Activated CD4-positive, alpha-beta T cell treated with anti-CD3 and anti-CD28 coated beads for 36 hours (primary cell): ENCODE measurements at regions not wholly inside any gene's neighbourhood (a gene's known extent, or its start where the extent isn't known, plus 50 kb on each side); places are given as distances from the start of the nearest gene placed in this dataset.

Experiments used
- ATAC-seq: fragments of 200-7000 bp; cut with Tn5 transposase; one replicate; pipeline ENCODE4 v1.10.0; 2021; ENCODE audit warnings: mild to moderate bottlenecking, moderate library complexity
- CTCF ChIA-PET: fragments of 350-600 bp; sonication (Branson Sonifier 250); formaldehyde crosslinking; loops from one replicate; lab custom pipeline; 2021; ENCODE audit warnings: antibody characterized with exemption; lab: Charles Lee
- POLR2A ChIA-PET: fragments of 350-600 bp; sonication (Branson Sonifier 250); formaldehyde crosslinking; loops from one replicate; lab custom pipeline; 2021; ENCODE audit warnings: antibody characterized with exemption, inconsistent platforms; lab: Charles Lee
- DNase-seq: peaks from one replicate; pipeline ENCODE4 v3.0.0-alpha.2; 2020
- H3K27ac Mint-ChIP-seq: one replicate; pipeline ENCODE4 v1.8.0; 2021; ENCODE audit warnings: mixed read lengths
- H3K27me3 Mint-ChIP-seq: one replicate; pipeline ENCODE4 v1.8.0; 2021; ENCODE audit warnings: mixed read lengths
- H3K36me3 Mint-ChIP-seq: one replicate; pipeline ENCODE4 v1.8.0; 2021; ENCODE audit warnings: low read depth, mixed read lengths
- H3K4me1 Mint-ChIP-seq: one replicate; pipeline ENCODE4 v1.8.0; 2021; ENCODE audit warnings: mixed read lengths
- H3K4me3 Mint-ChIP-seq: one replicate; pipeline ENCODE4 v1.8.0; 2021; ENCODE audit warnings: mild to moderate bottlenecking, moderate library complexity, mixed read lengths
- H3K9me3 Mint-ChIP-seq: one replicate; pipeline ENCODE4 v1.8.0; 2021; ENCODE audit warnings: low read depth, mixed read lengths
- intact Hi-C, 2 experiments: fragments of 100-400 bp; cut with DNase I in 1 of 2; cut with micrococcal nuclease in 1 of 2; formaldehyde crosslinking; loops; one replicate each; pipeline versions ENCODE4 v1.14.2 to v1.15.1; 2022 to 2024; cut with DNase I, micrococcal nuclease

- no peak for ATAC-seq
- H3K4me3 Mint-ChIP-seq = no peak overlapping the region
- DNase-seq = no peak
- H3K27ac Mint-ChIP-seq = no peak overlapping the region
- H3K27me3 Mint-ChIP-seq = peaks cover 6% of the 10 kb centered on the region
- no peaks in the 10 kb centered on the region for H3K36me3 Mint-ChIP-seq
- ChIA-PET CTCF (interaction anchor here (0.7 kb wide), 1 partner anchor 1426 kb away, joined by 4 read pairs; no protein-coding TSS in a partner anchor), POLR2A (no interaction called here)
- H3K9me3 Mint-ChIP-seq = no peaks in the 10 kb centered on the region
- intact Hi-C loops = no loop called here
- no peaks in the 10 kb centered on the region for H3K4me1 Mint-ChIP-seq
These were observed 178.0 kb downstream of the PRDM2 start for GRCh38 chr1:13878021-13878420.

- no peak overlapping the region for H3K27ac Mint-ChIP-seq
- H3K4me3 Mint-ChIP-seq = no peak overlapping the region
- ChIA-PET CTCF (interaction anchor here (0.7 kb wide), 1 partner anchor 1426 kb away, joined by 4 read pairs; no protein-coding TSS in a partner anchor), POLR2A (no interaction called here)
- H3K36me3 Mint-ChIP-seq = no peaks in the 10 kb centered on the region
- peaks cover 7% of the 10 kb centered on the region for H3K27me3 Mint-ChIP-seq
- H3K9me3 Mint-ChIP-seq = no peaks in the 10 kb centered on the region
- DNase-seq (no peak), ATAC-seq (no peak)
- no peaks in the 10 kb centered on the region for H3K4me1 Mint-ChIP-seq
- intact Hi-C loops = no loop called here
These were observed 178.5 kb downstream of the PRDM2 start for GRCh38 chr1:13878451-13878850.

- ATAC-seq (no peak), DNase-seq (no peak)
- H3K4me3 Mint-ChIP-seq = no peak overlapping the region
- no peak overlapping the region for H3K27ac Mint-ChIP-seq
- intact Hi-C loops = no loop called here
- POLR2A ChIA-PET = no interaction called here
- H3K27me3 Mint-ChIP-seq = peaks cover 3% of the 10 kb centered on the region
- H3K36me3 Mint-ChIP-seq = no peaks in the 10 kb centered on the region
- CTCF ChIA-PET = interaction anchor here (0.9 kb wide), 1 partner anchor 16 kb away, joined by 3 read pairs; no protein-coding TSS in a partner anchor
- no peaks in the 10 kb centered on the region for H3K4me1 Mint-ChIP-seq
- no peaks in the 10 kb centered on the region for H3K9me3 Mint-ChIP-seq
These were observed 181.5 kb downstream of the PRDM2 start for GRCh38 chr1:13881385-13882088.

- ATAC-seq (no peak), DNase-seq (no peak)
- POLR2A ChIA-PET = no interaction called here
- intact Hi-C loops = no loop called here
- Mint-ChIP-seq H3K9me3 (no peaks in the 10 kb centered on the region), H3K36me3 (no peaks in the 10 kb centered on the region), H3K27me3 (peaks cover 26% of the 10 kb centered on the region), H3K4me1 (no peaks in the 10 kb centered on the region), H3K27ac (no peak overlapping the region), H3K4me3 (no peak overlapping the region)
- CTCF ChIA-PET = no interaction called here
These were observed 188.5 kb downstream of the PRDM2 start for GRCh38 chr1:13888351-13888986.

- no peaks in the 10 kb centered on the region for H3K36me3 Mint-ChIP-seq
- intact Hi-C loops = no loop called here
- peaks cover 36% of the 10 kb centered on the region for H3K27me3 Mint-ChIP-seq
- no peaks in the 10 kb centered on the region for H3K4me1 Mint-ChIP-seq
- ChIA-PET POLR2A (no interaction called here), CTCF (no interaction called here)
- ATAC-seq (no peak), DNase-seq (no peak)
- no peaks in the 10 kb centered on the region for H3K9me3 Mint-ChIP-seq
- H3K27ac Mint-ChIP-seq = no peak overlapping the region
- H3K4me3 Mint-ChIP-seq = no peak overlapping the region
These were observed 189.5 kb downstream of the PRDM2 start for GRCh38 chr1:13889495-13889894.

GRCh38 chr1:13890766-13891165, 190.8 kb downstream of the PRDM2 start:
- ATAC-seq (no peak), DNase-seq (no peak)
- H3K4me3 Mint-ChIP-seq = no peak overlapping the region
- H3K9me3 Mint-ChIP-seq = no peaks in the 10 kb centered on the region
- H3K4me1 Mint-ChIP-seq = no peaks in the 10 kb centered on the region
- intact Hi-C loops = no loop called here
- ChIA-PET POLR2A (interaction anchor here (0.7 kb wide), 1 partner anchor 448 kb away, joined by 3 read pairs; no protein-coding TSS in a partner anchor), CTCF (no interaction called here)
- H3K27me3 Mint-ChIP-seq = peaks cover 42% of the 10 kb centered on the region
- H3K27ac Mint-ChIP-seq = no peak overlapping the region
- no peaks in the 10 kb centered on the region for H3K36me3 Mint-ChIP-seq

GRCh38 chr1:13892198-13892597, 192.2 kb downstream of the PRDM2 start:
- Mint-ChIP-seq H3K4me3 (no peak overlapping the region), H3K4me1 (no peaks in the 10 kb centered on the region), H3K36me3 (no peaks in the 10 kb centered on the region), H3K27me3 (peaks cover 42% of the 10 kb centered on the region), H3K9me3 (no peaks in the 10 kb centered on the region), H3K27ac (no peak overlapping the region)
- intact Hi-C loops = no loop called here
- DNase-seq (no peak), ATAC-seq (no peak)
- ChIA-PET CTCF (no interaction called here), POLR2A (no interaction called here)

- peak; percentile 6 for DNase-seq
- Mint-ChIP-seq H3K27ac (no peak overlapping the region), H3K4me1 (no peaks in the 10 kb centered on the region), H3K27me3 (peaks cover 42% of the 10 kb centered on the region), H3K4me3 (no peak overlapping the region), H3K36me3 (no peaks in the 10 kb centered on the region), H3K9me3 (no peaks in the 10 kb centered on the region)
- ATAC-seq = no peak
- intact Hi-C loops = no loop called here
- ChIA-PET CTCF (no interaction called here), POLR2A (no interaction called here)
These were observed 192.8 kb downstream of the PRDM2 start for GRCh38 chr1:13892671-13893325.

- ChIA-PET POLR2A (no interaction called here), CTCF (no interaction called here)
- ATAC-seq (no peak), DNase-seq (no peak)
- no peaks in the 10 kb centered on the region for H3K4me1 Mint-ChIP-seq
- intact Hi-C loops = no loop called here
- H3K4me3 Mint-ChIP-seq = no peak overlapping the region
- H3K27ac Mint-ChIP-seq = no peak overlapping the region
- H3K9me3 Mint-ChIP-seq = no peaks in the 10 kb centered on the region
- peaks cover 42% of the 10 kb centered on the region for H3K27me3 Mint-ChIP-seq
- no peaks in the 10 kb centered on the region for H3K36me3 Mint-ChIP-seq
These were observed 193.4 kb downstream of the PRDM2 start for GRCh38 chr1:13893409-13893821.

- Mint-ChIP-seq H3K36me3 (no peaks in the 10 kb centered on the region), H3K9me3 (no peaks in the 10 kb centered on the region), H3K27me3 (peaks cover 29% of the 10 kb centered on the region), H3K27ac (no peak overlapping the region), H3K4me3 (no peak overlapping the region), H3K4me1 (no peaks in the 10 kb centered on the region)
- ChIA-PET CTCF (no interaction called here), POLR2A (no interaction called here)
- ATAC-seq (no peak), DNase-seq (no peak)
- intact Hi-C loops = no loop called here
These were observed 196.9 kb downstream of the PRDM2 start for GRCh38 chr1:13896932-13897331.

- H3K36me3 Mint-ChIP-seq = no peaks in the 10 kb centered on the region
- ATAC-seq = no peak
These were observed 198.4 kb downstream of the PRDM2 start for GRCh38 chr1:13898406-13898805.

GRCh38 chr1:13899856-13900255, 199.9 kb downstream of the PRDM2 start:
- ATAC-seq (no peak), DNase-seq (no peak)
- Mint-ChIP-seq H3K36me3 (no peaks in the 10 kb centered on the region), H3K9me3 (peaks cover 7% of the 10 kb centered on the region), H3K4me1 (no peaks in the 10 kb centered on the region), H3K27me3 (peaks cover 6% of the 10 kb centered on the region), H3K4me3 (no peak overlapping the region), H3K27ac (no peak overlapping the region)
- ChIA-PET CTCF (interaction anchor here (0.8 kb wide), 1 partner anchor 832 kb away, joined by 4 read pairs; no protein-coding TSS in a partner anchor), POLR2A (no interaction called here)
- intact Hi-C loops = no loop called here

More at GRCh38 chr1:13898406-13898805, 198.4 kb downstream of the PRDM2 start:
- POLR2A ChIA-PET = no interaction called here
- no peaks in the 10 kb centered on the region for H3K9me3 Mint-ChIP-seq
- no peaks in the 10 kb centered on the region for H3K4me1 Mint-ChIP-seq
- H3K4me3 Mint-ChIP-seq = no peak overlapping the region
- no peak for DNase-seq
- H3K27ac Mint-ChIP-seq = no peak overlapping the region
- intact Hi-C loops = no loop called here
- CTCF ChIA-PET = no interaction called here
- H3K27me3 Mint-ChIP-seq = peaks cover 21% of the 10 kb centered on the region
